Endothelial cell of umbilical vein (primary cell): ENCODE measurements at regions not wholly inside any gene's neighbourhood (a gene's known extent, or its start where the extent isn't known, plus 50 kb on each side); places are given as distances from the start of the nearest gene placed in this dataset.

ENCODE experiments used
- BruUV-seq: library from RNA; stranded (reverse); fragments of 400-500 nt; replicated peaks from 2 replicates; lab custom pipeline; 2021; lab: Mats Ljungman, UMichigan
- CTCF ChIA-PET: fragments of 300-600, 350-600 bp; sonication (Branson Sonifier 250); formaldehyde crosslinking; loops from one replicate; lab custom pipeline; 2021; ENCODE audit warnings: antibody characterized with exemption, inconsistent platforms; lab: Charles Lee
- POLR2A ChIA-PET: fragments of 300-600, 350-600 bp; sonication (Branson Sonifier 250); formaldehyde crosslinking; loops from one replicate; lab custom pipeline; 2021; ENCODE audit warnings: antibody characterized with exemption, inconsistent platforms; lab: Charles Lee
- DNase-seq: peaks from one replicate; pipeline ENCODE4 v3.0.0-alpha.2; 2011; ENCODE audit warnings: low read depth, low spot score
- FAIRE-seq: peaks from 2 replicates; lab custom pipeline; 2011; peaks lifted over from hg19 to GRCh38; lab: Jason Lieb, UNC
- H2AFZ ChIP-seq: 2 replicates; pipeline ENCODE4 v1.6.0; 2012; ENCODE audit warnings: low read depth, low read length, control low read depth, inconsistent platforms
- H3K27ac ChIP-seq: 2 replicates; pipeline ENCODE4 v1.5.1; 2011; ENCODE audit warnings: low read depth, mild to moderate bottlenecking, control low read depth, low read length, moderate library complexity; ENCODE audit not compliant: insufficient read depth
- H3K27me3 ChIP-seq, 2 experiments: 2 replicates each; pipeline versions ENCODE4 v1.6.0 to v1.6.1; 2011; ENCODE audit warnings: low read length in 2 of 2, mixed read lengths in 1 of 2; ENCODE audit not compliant: control insufficient read depth in 2 of 2, insufficient read depth in 2 of 2
- H3K36me3 ChIP-seq, 2 experiments: 2 replicates in 1 of 2; 3 replicates in 1 of 2; pipeline ENCODE4 v1.5.1; 2011; ENCODE audit warnings: low read length in 2 of 2, mild to moderate bottlenecking in 1 of 2, moderate library complexity in 1 of 2; ENCODE audit not compliant: control insufficient read depth in 2 of 2, insufficient read depth in 2 of 2; ENCODE audit errors: extremely low read depth in 1 of 2
- H3K4me1 ChIP-seq: 3 replicates; pipeline ENCODE4 v1.5.1; 2011; ENCODE audit warnings: mild to moderate bottlenecking, low read length; ENCODE audit not compliant: control insufficient read depth, insufficient read depth; ENCODE audit errors: extremely low read depth
- H3K4me2 ChIP-seq: 2 replicates; pipeline ENCODE4 v1.6.1; 2011; ENCODE audit warnings: low read length, control low read depth, mixed read lengths; ENCODE audit not compliant: insufficient read depth
- H3K4me3 ChIP-seq, 3 experiments: fragments of 200-600 bp in 1 of 3; sonication (generic), shearing (Covaris generic) in 1 of 3; replicated peaks in 1 of 3; 2 replicates each; pipeline ENCODE4 v1.5.1; 2011 to 2016; ENCODE audit warnings: control low read depth in 3 of 3, low read length in 3 of 3, mild to moderate bottlenecking in 2 of 3, inconsistent platforms in 1 of 3, low read depth in 1 of 3, moderate library complexity in 1 of 3; ENCODE audit not compliant: insufficient read depth in 1 of 3
- H3K79me2 ChIP-seq: 2 replicates; pipeline ENCODE4 v1.6.0; 2012; ENCODE audit warnings: low read length, inconsistent platforms; ENCODE audit not compliant: control insufficient read depth, insufficient read depth
- H3K9ac ChIP-seq: replicated peaks from 2 replicates; pipeline ENCODE3; 2011; ENCODE audit warnings: low read length, control low read depth; ENCODE audit not compliant: insufficient read depth; ENCODE audit errors: extremely low read depth
- H3K9me1 ChIP-seq: replicated peaks from 3 replicates; pipeline ENCODE4 v1.6.0; 2011; ENCODE audit warnings: mild to moderate bottlenecking, low read length; ENCODE audit not compliant: control insufficient read depth, insufficient read depth; ENCODE audit errors: extremely low read depth
- H3K9me3 ChIP-seq: replicated peaks from 2 replicates; pipeline ENCODE4 v1.5.1; 2012; ENCODE audit warnings: low read length, inconsistent platforms; ENCODE audit not compliant: control insufficient read depth, insufficient read depth
- H4K20me1 ChIP-seq: replicated peaks from 2 replicates; pipeline ENCODE3; 2011; ENCODE audit warnings: mild to moderate bottlenecking, low read length; ENCODE audit not compliant: control insufficient read depth, insufficient read depth; ENCODE audit errors: extremely low read depth
- CTCF ChIP-seq, 2 donors: IDR thresholded peaks; 1 replicate in 1 of 2; 2 replicates in 1 of 2; pipeline ENCODE4 v1.5.1; 2011; ENCODE audit warnings: low read length in 2 of 2, mild to moderate bottlenecking in 2 of 2, moderate library complexity in 2 of 2, control low read depth in 1 of 2, inconsistent platforms in 1 of 2, low read depth in 1 of 2; ENCODE audit not compliant: insufficient read depth in 1 of 2; ENCODE audit errors: extremely low read depth in 1 of 2
- EZH2 ChIP-seq: IDR thresholded peaks from 2 replicates; pipeline ENCODE4 v1.6.1; 2012; ENCODE audit warnings: borderline replicate concordance, low read depth, mild to moderate bottlenecking, moderate library complexity, low read length, inconsistent platforms; ENCODE audit not compliant: severe bottlenecking
- FOS ChIP-seq: IDR thresholded peaks from 2 replicates; pipeline ENCODE4 v1.6.1; 2011; ENCODE audit warnings: mild to moderate bottlenecking, low read length, moderate library complexity, borderline replicate concordance; ENCODE audit not compliant: insufficient read depth
- GATA2 ChIP-seq: IDR thresholded peaks from 2 replicates; pipeline ENCODE4 v1.7.0; 2011; ENCODE audit warnings: low read depth, mild to moderate bottlenecking, moderate library complexity, mixed read lengths, low read length; ENCODE audit not compliant: insufficient read length, insufficient read depth
- JUN ChIP-seq: IDR thresholded peaks from 2 replicates; pipeline ENCODE4 v1.6.1; 2011; ENCODE audit warnings: borderline replicate concordance, low read depth; ENCODE audit not compliant: insufficient read length, insufficient read depth
- MAX ChIP-seq: IDR thresholded peaks from 2 replicates; pipeline ENCODE4 v1.6.1; 2011; ENCODE audit not compliant: insufficient read depth, insufficient read length
- MYC ChIP-seq: IDR thresholded peaks from one replicate; pipeline ENCODE4 v1.6.1; 2011; ENCODE audit warnings: mild to moderate bottlenecking, low read depth, low read length
- POLR2A ChIP-seq: IDR thresholded peaks from 2 replicates; pipeline ENCODE4 v1.6.1; 2012; ENCODE audit warnings: low read depth, mild to moderate bottlenecking, control low read depth, low read length
- POLR2AphosphoS5 ChIP-seq: IDR thresholded peaks from 2 replicates; pipeline ENCODE4 v1.6.1; 2012; ENCODE audit warnings: low read depth, mild to moderate bottlenecking, control low read depth, low read length, moderate library complexity; ENCODE audit not compliant: insufficient read depth
- dilution Hi-C: fragments of 300-500 bp; cut with MboI; formaldehyde crosslinking; loops from one replicate; pipeline ENCODE4 v1.15.0; 2019; ENCODE audit warnings: low sequenced_read_pairs; ENCODE audit not compliant: extremely low pct_ligation_motif_present
- intact Hi-C: fragments of 100-400 bp; cut with micrococcal nuclease; formaldehyde crosslinking; loops from one replicate; pipeline ENCODE4 v1.10.0; 2022

DNA sequence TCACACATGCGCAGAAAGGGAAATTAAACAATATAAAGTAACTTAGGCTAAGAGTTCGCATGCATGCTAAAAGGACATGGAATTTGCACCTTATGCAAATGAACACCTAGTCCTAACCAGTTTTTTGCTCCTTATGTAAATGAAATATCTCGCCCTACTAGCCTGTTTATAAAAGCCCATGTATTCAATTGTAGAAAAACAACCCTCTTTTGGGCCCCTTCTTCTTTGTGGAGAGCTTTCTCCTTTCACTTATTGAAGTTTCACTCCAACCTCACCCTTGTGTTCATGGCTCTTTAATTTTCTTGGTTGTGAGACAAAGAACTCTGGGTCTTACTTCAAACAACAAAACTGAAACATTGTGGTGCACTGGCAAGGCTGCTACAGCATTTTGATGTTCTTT, 333.4 kb upstream of the ATXN7L3B start:
- Histone ChIP-seq H3K9me1 (no peaks in the 10 kb centered on the region), H3K9ac (no peak overlapping the region), H3K79me2 (no peaks in the 10 kb centered on the region), H3K4me2 (no peak overlapping the region), H3K4me3 (no peak overlapping the region), H3K36me3 (no peaks in the 10 kb centered on the region), H4K20me1 (no peaks in the 10 kb centered on the region), H3K27ac (no peak overlapping the region), H3K27me3 (no peaks in the 10 kb centered on the region), H3K4me1 (no peaks in the 10 kb centered on the region), H3K9me3 (no peaks in the 10 kb centered on the region), H2AFZ (no peak overlapping the region)
- POLR2A ChIA-PET, result no interaction called here
- dilution Hi-C loops, result no loop called here
- DNase-seq, result no peak
- FAIRE-seq, result no peak
- TF ChIP-seq POLR2A, result no peak
- no TSS peak for BruUV-seq
- CTCF ChIA-PET, result no interaction called here
- intact Hi-C loops, result no loop called here

- TF ChIP-seq MAX (no peak), CTCF (IDR thresholded peaks at IDR 0.05; ENCODE audit: extremely low read depth in 1 of 2, insufficient read depth in 1 of 2, low read depth in 1 of 2, low read length in 2 of 2) (no peak), GATA2 (no peak), FOS (no peak), POLR2A (no peak), EZH2 (no peak), JUN (no peak), MYC (no peak), POLR2AphosphoS5 (no peak)
- ChIA-PET CTCF (no interaction called here), POLR2A (no interaction called here)
- Histone ChIP-seq H3K4me1 (no peaks in the 10 kb centered on the region), H2AFZ (no peak overlapping the region), H3K36me3 (no peaks in the 10 kb centered on the region), H3K9me1 (no peaks in the 10 kb centered on the region), H3K9ac (no peak overlapping the region), H3K4me3 (no peak overlapping the region), H3K9me3 (no peaks in the 10 kb centered on the region), H3K4me2 (no peak overlapping the region), H3K27ac (no peak overlapping the region), H4K20me1 (no peaks in the 10 kb centered on the region), H3K79me2 (no peaks in the 10 kb centered on the region), H3K27me3 (no peaks in the 10 kb centered on the region)
- no peak for FAIRE-seq
- intact Hi-C loops, result no loop called here
- DNase-seq, result no peak
- BruUV-seq, result no TSS peak
- dilution Hi-C loops, result no loop called here
Observed at GRCh38 chr12:74227846-74228545, 309.6 kb upstream of the ATXN7L3B start.
